ENCODE measurements at regions not wholly inside any gene's neighbourhood (a gene's known extent, or its start where the extent isn't known, plus 50 kb on each side); places are given as distances from the start of the nearest gene placed in this dataset.

DNA sequence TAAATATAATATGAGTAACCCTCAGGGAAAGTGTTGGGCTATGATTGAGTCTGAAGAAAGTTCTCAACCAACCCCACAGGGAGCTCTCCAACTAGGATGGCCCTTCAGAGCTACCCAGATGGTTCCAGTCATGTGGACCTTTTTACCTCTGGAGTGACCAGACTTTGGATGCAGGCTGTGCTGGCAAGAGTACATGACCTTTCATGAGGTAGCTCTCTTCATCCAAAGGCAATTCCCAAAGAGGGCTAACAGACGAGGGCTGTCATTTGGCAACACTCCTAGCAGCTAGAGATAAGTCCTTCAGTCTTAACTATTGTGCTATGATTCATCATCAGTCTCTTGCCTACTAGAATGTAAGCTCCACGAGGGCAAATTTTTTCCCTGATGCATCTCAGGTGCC is 75.4 kb downstream of the DUSP6 start:
- TF ChIP-seq, protein P1, sequence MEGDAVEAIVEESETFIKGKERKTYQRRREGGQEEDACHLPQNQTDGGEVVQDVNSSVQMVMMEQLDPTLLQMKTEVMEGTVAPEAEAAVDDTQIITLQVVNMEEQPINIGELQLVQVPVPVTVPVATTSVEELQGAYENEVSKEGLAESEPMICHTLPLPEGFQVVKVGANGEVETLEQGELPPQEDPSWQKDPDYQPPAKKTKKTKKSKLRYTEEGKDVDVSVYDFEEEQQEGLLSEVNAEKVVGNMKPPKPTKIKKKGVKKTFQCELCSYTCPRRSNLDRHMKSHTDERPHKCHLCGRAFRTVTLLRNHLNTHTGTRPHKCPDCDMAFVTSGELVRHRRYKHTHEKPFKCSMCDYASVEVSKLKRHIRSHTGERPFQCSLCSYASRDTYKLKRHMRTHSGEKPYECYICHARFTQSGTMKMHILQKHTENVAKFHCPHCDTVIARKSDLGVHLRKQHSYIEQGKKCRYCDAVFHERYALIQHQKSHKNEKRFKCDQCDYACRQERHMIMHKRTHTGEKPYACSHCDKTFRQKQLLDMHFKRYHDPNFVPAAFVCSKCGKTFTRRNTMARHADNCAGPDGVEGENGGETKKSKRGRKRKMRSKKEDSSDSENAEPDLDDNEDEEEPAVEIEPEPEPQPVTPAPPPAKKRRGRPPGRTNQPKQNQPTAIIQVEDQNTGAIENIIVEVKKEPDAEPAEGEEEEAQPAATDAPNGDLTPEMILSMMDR (conservative IDR thresholded peaks at IDR 0.05 in 1 of 2, IDR thresholded peaks at IDR 0.05 in 1 of 2; ENCODE audit: extremely low read depth in 1 of 2, insufficient read depth in 1 of 2, low read depth in 1 of 2, low read length in 2 of 2): no peak
- TF ChIP-seq EZH2 (IDR thresholded peaks at IDR 0.05; ENCODE audit: borderline replicate concordance, low read length): no peak

Measured in mammary epithelial cell (primary cell).